DOHH2 (cell line): ENCODE measurements at regions not wholly inside any gene's neighbourhood (a gene's known extent, or its start where the extent isn't known, plus 50 kb on each side); places are given as distances from the start of the nearest gene placed in this dataset.

Source experiments
- EZH2phosphoT487 ChIP-seq: fragments of 200-600 bp; sonication (generic); IDR thresholded peaks from 2 replicates; pipeline ENCODE4 v1.6.1; 2017; ENCODE audit warnings: borderline replicate concordance, mild to moderate bottlenecking, antibody characterized with exemption, low read length, moderate library complexity, mixed read lengths
- TF ChIP-seq, protein P1 (sequence below): fragments of 200-600 bp; sonication (generic); IDR thresholded peaks from one replicate; pipeline ENCODE4 v1.5.1; 2014; ENCODE audit warnings: antibody characterized with exemption, mild to moderate bottlenecking, low read depth, low read length; ENCODE audit not compliant: poor library complexity, severe bottlenecking

DNA sequence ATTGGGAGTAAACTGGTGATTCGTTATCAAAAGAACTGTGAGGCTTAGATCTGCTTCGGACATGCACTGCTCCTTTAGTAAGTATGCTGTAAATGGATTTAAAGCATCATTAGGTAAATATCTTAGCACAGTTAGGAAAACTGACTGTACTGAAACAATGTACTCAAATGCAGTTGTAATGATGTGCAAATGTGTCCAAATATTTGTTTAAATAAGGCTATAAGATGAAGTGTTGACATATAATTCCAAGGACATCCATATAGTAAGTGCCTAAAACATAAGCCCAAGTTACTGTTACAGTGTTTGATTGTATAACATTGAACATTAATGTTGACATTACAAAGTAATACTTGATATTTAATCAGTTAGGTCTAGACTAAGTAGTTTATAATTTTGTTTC lies 512.5 kb upstream of the CDH18 start:
- TF ChIP-seq, protein P1, sequence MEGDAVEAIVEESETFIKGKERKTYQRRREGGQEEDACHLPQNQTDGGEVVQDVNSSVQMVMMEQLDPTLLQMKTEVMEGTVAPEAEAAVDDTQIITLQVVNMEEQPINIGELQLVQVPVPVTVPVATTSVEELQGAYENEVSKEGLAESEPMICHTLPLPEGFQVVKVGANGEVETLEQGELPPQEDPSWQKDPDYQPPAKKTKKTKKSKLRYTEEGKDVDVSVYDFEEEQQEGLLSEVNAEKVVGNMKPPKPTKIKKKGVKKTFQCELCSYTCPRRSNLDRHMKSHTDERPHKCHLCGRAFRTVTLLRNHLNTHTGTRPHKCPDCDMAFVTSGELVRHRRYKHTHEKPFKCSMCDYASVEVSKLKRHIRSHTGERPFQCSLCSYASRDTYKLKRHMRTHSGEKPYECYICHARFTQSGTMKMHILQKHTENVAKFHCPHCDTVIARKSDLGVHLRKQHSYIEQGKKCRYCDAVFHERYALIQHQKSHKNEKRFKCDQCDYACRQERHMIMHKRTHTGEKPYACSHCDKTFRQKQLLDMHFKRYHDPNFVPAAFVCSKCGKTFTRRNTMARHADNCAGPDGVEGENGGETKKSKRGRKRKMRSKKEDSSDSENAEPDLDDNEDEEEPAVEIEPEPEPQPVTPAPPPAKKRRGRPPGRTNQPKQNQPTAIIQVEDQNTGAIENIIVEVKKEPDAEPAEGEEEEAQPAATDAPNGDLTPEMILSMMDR: no peak
- TF ChIP-seq EZH2phosphoT487: no peak
